ENCODE measurements at regions not wholly inside any gene's neighbourhood (a gene's known extent, or its start where the extent isn't known, plus 50 kb on each side); places are given as distances from the start of the nearest gene placed in this dataset.
A peak's percentile ranks its signal among the peaks of the same experiment; 100 is the strongest.

GRCh38 chr3:104526901-104527401 is 839.8 kb upstream of the ALCAM start:
- no peak for DNase-seq (ENCODE audit: low read depth in 1 of 2, low spot score in 1 of 2)

- no peak for DNase-seq (ENCODE audit: low read depth in 1 of 2, low spot score in 1 of 2)
Observed at GRCh38 chr3:104530934-104531333, 835.8 kb upstream of the ALCAM start.

DNA sequence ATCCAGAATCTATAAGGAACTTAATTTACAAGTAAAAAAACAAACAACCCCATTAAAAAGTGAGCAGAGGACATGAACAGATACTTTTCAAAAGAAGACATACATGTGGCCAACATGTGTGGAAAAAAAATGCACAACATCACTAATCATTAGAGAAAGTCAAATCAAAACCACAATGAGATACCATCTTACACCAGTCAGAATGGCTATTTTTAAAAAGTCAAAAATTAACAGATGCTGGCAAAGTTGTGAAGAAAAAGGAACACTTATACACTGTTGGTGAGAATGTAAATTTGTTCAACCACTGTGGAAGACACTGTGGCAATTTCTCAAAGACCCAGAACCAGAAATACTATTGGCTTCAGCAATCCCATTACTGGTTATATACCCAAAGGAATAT is 830.0 kb upstream of the ALCAM start:
- no peak for DNase-seq (ENCODE audit: low read depth in 1 of 2, low spot score in 1 of 2)

DNA sequence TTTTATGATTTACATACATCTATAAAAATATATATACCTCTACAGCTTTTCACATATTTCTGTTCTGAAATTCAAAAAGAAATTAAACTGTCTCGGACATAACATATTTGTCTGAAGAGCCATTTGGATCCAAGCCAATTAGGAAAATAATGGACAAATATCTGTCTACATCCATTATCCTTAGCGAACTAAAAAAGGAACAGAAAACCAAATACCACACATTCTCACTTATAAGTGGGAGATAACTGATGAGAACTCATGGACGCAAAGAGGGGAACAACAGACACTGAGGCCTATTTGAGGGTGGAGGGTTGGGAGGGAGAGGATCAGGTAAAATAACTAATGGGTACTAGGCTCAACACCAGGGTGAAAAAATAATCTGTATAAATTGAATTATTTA is 829.4 kb upstream of the ALCAM start:
- DNase-seq (ENCODE audit: low read depth in 1 of 2, low spot score in 1 of 2): no peak

DNA sequence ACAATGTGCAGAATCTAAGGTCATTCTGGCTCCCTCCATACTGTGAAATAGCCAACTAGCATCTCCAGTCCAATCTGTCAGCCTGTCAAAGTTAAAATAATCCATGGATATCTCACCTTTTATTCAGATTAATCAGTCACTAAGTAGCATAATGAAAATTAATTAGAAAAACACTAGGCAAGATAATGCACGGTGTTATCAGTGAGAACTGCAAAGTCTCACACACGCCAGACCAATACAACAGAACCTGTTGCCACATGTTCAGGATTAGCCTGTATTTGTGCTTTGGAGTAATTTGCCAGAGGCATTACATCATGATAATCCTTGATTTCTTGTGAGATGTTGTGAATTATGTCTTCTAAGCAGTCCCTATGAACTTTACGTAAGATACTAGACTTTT is 820.4 kb upstream of the ALCAM start:
- no peak for DNase-seq (ENCODE audit: low read depth in 1 of 2, low spot score in 1 of 2)

DNA sequence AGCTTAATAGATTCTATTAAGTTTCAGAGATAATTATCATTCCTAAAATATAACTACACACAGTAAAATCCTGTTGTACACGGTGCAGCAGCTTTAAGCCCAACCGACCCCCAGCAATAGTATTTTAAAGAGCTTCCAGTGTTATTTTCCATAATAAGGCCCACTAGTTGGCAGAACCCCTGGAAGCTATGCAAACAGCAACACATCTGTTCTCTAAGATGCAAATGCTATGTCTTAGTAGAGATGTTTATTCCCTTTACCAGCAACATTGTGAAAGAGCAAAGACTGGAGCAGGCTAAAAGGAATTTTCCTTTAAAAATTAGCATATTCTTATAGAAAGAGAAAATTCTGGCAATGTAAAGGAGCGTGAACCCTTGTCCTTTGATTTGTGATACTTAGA is 819.7 kb upstream of the ALCAM start:
- no peak for DNase-seq (ENCODE audit: low read depth in 1 of 2, low spot score in 1 of 2)

DNA sequence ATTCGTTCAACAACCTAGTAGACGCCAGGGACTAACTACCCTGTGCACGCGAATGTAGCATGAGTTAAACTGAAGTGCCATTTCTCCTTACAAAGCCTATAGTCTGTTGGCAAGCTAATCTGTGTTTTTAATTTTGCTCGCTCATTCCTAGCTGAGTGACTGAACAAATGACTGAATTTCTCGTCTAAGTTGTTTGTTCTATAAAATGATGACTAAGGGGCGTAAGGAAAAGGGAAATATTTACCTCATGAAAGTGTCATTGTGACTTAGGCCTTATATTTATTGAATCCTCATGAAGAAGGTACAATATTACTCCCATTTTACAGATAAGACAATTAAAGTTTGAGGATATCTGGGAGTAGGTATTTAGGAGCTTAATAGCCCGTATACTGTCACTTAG is 818.3 kb upstream of the ALCAM start:
- DNase-seq (ENCODE audit: low read depth in 1 of 2, low spot score in 1 of 2): no peak

DNA sequence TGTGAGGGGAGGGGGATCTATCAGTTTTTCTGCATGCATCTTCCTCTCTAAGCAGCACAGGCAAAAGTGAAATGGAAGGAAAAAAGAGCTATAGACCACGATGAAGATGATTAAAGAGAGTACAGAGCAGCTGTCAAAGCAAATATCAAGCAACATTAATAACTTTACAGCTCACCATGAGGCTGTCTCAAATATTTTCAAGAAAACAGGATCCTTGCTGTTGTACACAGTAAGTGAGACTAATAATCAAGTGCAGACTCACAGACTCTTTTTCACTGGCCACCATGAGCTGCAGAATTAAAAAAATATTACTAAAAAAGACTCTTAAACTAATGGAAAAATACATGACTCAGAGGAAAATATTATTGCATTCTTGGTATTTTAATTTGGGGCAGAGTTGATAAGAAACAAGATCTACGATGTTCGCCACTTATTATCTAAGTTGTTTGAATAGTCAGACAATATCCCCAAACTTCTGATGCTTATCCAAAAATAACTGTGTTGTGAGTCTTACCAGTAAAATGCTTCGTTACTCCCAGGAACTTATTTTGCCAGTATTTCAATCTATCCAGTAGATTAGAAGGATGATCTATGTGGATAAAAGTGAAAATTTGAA is 817.5 kb upstream of the ALCAM start:
- DNase-seq (ENCODE audit: low read depth in 1 of 2, low spot score in 1 of 2): no peak

- no peak for DNase-seq (ENCODE audit: low read depth in 1 of 2, low spot score in 1 of 2)
Observed at GRCh38 chr3:104553121-104553520, 813.6 kb upstream of the ALCAM start.

DNA sequence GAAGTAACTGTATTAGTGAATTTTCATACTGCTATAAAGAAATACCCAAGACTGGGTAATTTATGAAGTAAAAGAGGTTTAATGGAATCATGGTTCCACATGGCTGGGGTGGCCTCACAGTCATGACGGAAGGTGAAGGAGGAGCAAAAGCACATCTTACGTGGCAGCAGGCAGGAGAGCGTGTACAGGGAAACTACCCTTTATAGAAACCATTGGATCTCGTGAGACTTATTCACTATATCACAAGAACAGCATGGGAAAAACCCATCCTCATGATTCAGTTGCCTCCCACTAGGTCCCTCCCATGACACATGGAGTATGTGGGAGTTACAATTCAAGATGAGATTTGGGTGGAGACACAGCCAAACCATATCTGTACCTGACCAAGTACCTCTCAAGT is 812.3 kb upstream of the ALCAM start:
- no peak for DNase-seq (ENCODE audit: low read depth in 1 of 2, low spot score in 1 of 2)

GRCh38 chr3:104555728-104556127 is 811.0 kb upstream of the ALCAM start:
- no peak for DNase-seq (ENCODE audit: low read depth in 1 of 2, low spot score in 1 of 2)

DNA sequence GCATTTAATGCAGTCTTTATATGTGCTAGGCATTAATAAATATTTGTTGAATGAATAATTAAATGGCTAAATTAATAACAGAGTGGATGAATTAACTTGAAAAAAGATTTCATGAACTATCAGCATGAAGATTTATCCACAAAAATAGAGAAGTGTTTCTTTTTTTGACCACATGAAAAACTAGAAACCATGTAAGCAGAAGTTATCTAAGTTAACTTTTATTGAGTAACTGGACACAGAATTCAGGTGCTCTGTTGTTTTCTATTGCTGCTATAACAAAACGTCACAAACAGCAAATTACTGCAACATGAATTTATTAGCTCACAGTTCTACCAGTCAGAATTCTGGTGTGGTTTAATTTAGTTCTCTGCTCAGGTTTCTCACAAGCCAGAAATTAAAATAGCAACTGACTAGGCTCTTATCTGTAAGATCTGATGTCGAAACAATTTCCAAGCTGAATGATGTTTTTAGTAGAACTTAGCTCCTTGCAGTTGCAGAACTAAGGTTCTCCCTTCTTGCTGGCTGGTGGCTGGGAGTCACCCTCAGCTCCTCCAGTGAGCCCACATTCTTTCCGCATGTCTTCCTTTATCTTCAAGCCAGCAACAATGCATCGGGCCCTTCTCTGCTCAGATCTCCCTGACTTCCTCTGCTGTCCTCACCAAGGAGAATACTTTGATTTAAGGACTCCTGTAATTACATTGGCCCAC is 810.2 kb upstream of the ALCAM start:
- DNase-seq (ENCODE audit: low read depth in 1 of 2, low spot score in 1 of 2): no peak

DNA sequence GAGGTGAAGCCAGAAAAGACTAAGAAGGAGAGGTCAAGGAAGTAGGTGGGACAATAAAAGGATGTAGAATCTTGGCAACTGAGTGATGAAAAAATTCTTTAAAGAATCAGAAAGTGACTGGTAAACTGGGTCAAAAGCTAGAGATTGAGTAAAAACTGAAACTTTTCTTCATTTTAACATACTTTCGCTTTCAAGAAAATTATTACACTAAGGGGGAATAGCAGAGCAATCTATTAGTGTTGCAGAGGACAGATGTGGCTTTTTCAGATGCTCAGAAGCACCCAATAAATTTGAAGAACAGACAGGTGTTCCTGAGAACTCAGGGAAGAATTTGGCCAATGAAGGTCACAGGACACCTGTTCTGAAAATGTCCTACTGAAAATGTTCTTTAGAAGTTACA is 805.4 kb upstream of the ALCAM start:
- no peak for DNase-seq (ENCODE audit: low read depth in 1 of 2, low spot score in 1 of 2)

DNA sequence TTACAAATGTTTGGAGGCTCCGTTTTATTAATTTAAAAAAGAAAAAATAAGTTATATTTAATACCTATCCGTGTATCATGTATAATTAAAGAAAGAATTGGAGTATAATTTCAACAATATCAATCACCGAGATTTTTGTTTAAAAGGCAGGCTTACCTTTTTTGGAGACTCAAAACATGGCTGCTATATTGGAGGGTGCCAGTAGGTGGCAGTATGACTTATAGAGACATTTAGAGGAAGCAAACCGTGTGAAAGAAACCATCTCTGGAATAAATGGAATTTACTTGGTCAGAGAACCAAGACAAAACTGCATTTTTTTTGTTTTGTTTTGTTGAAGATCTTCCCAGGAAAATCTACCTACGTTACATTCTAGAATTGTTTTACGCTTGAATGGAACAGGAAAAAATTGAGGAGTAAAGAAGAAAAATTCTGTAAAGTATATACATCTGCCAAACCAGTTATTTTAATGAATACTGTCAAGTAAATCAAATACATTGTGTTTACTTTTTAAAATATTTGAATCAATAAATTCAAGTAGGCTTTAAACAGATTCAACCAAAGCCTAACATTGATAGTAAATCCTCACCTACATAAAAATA is 802.6 kb upstream of the ALCAM start:
- DNase-seq (ENCODE audit: low read depth in 1 of 2, low spot score in 1 of 2): peak; percentile 3 to 5

GRCh38 chr3:104566054-104566453 is 800.7 kb upstream of the ALCAM start:
- no peak for DNase-seq (ENCODE audit: low read depth in 1 of 2, low spot score in 1 of 2)

DNA sequence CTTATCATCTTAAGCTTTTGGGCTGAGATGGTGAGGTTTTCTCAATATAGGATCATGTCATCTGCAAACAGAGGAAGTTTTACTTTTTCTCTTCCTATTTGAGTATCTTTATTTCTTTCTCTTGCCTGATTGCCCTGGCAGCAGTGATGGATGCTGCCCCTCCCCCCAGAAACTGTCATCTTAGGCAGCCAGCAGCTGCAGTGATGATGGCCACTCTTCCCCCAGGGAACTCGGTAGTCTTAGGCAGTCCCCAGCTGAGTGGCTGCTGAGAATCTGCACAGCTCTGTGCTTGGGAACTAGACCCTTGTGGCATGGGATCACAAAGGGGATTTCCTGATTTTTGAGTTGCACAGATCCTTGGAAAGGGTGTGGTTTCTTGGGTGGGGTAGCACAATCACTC is 791.1 kb upstream of the ALCAM start:
- DNase-seq (ENCODE audit: low read depth in 1 of 2, low spot score in 1 of 2): no peak

DNA sequence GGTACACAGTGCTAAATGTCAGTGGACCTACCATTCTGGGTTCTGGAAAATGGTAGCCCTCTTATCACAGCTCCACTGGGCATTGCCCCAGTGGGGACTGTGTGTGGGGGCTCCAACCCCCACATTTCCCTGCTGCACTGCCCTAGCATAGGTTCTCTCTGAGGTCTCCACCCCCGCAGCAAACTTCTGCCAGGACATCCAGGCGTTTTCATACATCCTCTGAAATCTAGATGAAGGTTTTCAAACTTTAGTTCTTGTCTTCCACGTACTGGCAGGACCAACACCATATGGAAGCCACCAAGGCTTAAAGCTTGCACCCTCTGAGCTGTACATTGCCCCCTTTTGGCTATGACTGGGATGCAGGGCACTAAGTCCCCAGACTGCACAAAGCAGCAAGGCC is 788.2 kb upstream of the ALCAM start:
- DNase-seq (ENCODE audit: low read depth in 1 of 2, low spot score in 1 of 2): no peak

GRCh38 chr3:104582092-104582491 is 784.6 kb upstream of the ALCAM start:
- DNase-seq (ENCODE audit: low read depth in 1 of 2, low spot score in 1 of 2): no peak

GRCh38 chr3:104584682-104585081 is 782.0 kb upstream of the ALCAM start:
- DNase-seq (ENCODE audit: low read depth in 1 of 2, low spot score in 1 of 2): no peak

- DNase-seq (ENCODE audit: low read depth in 1 of 2, low spot score in 1 of 2): no peak
Observed at GRCh38 chr3:104586344-104586743, 780.4 kb upstream of the ALCAM start.

DNA sequence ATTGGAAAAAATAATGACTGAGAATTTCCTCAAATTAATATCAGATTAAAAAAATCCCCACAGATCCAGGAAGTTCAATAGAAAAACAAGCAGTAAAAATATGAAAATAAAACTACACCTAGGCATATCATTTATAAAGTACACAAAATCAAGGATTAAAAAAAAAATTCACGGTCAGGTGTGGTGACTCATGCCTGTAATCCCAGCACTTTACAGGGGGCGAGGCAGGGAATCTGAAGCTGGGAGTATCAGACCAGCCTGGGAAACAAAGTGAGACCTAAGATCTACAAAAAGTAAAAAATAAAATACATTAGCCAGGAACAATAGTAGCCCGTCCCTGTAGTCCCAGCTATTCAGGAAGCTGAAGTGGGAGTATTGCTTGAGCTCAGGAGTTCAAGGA is 778.3 kb upstream of the ALCAM start:
- no peak for DNase-seq (ENCODE audit: low read depth in 1 of 2, low spot score in 1 of 2)

DNA sequence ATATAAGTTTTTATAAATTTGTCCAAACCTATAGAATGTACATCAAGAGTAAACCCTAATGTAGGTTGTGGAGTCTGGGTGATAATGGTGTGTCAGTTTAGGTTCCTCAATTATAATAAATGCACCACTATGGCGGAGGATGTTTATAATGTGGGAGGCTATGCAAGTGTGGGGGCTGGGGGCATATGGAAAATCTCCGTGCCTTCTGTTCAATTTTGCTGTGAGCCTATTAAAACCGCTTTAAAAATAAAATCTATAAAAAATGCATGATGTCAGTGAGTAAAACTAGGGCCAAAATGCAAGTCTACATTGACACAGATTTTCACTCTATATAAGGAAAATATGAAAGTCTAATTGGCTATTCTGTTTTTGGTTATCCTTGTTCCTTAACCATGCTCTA is 774.9 kb upstream of the ALCAM start:
- DNase-seq (ENCODE audit: low read depth in 1 of 2, low spot score in 1 of 2): no peak

DNA sequence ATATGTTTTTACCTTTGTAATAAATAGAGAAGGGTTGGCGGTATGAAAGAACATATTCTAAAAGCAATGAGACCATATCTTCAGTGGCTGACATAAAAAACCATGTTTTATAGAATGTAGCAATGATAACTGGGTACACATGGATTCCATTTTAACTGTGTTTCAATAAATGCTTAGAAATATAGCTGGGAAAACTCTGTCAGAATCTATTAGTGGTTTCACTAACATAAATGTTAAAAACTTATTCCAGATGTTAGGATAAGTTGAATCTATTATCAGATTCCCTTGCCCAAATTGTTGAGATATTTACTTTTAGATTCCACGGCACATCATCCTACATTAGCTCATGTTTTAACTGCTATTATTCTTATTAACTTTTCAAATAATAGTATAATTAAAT is 772.2 kb upstream of the ALCAM start:
- DNase-seq (ENCODE audit: low read depth in 1 of 2, low spot score in 1 of 2): no peak

All from stimulated activated CD4-positive, alpha-beta T cell treated with anti-CD3 and anti-CD28 coated beads, Interleukin-15, amount 100 ng/mL, for 1 hour (primary cell).